ENCODE measurements at regions not wholly inside any gene's neighbourhood (a gene's known extent, or its start where the extent isn't known, plus 50 kb on each side); places are given as distances from the start of the nearest gene placed in this dataset.

DNA sequence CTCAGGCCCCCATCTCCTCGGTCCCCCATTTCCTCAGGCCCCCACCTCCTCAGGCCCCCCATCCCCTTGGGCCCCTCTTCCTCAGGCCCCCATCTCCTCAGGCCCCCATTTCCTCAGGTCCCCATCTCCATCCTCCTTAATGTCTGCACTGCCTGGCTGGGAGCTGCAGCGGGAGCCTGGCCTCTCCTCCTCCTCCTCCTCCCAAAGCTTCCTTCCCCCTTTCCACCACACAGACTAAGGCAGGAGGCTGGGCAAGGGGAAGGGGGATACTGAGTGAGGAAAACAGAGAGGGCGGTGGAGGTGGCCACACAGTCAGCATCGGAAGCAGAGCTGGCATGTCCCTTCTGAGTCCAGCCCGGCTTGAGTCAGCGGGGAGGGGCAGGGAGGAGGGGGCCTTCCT is 122.6 kb upstream of the RPS6KA2 start:
- Mint-ChIP-seq H3K36me3 (ENCODE audit: insufficient read depth in 1 of 3, low read depth in 3 of 3) (no peaks in the 10 kb centered on the region), H3K4me1 (peaks cover 36 to 48% of the 10 kb centered on the region in 2 experiments), H3K27ac (no peak overlapping the region), H3K4me3 (no peak overlapping the region), H3K9me3 (peaks cover 0 to 3% of the 10 kb centered on the region in 2 experiments; a peak in 1 of 5 replicates), H3K27me3 (ENCODE audit: low read depth) (peaks cover 15% of the 10 kb centered on the region)
- H2AK5ac ChIP-seq (ENCODE audit: insufficient read length, low read length): no peak overlapping the region
- TF ChIP-seq, protein P1, sequence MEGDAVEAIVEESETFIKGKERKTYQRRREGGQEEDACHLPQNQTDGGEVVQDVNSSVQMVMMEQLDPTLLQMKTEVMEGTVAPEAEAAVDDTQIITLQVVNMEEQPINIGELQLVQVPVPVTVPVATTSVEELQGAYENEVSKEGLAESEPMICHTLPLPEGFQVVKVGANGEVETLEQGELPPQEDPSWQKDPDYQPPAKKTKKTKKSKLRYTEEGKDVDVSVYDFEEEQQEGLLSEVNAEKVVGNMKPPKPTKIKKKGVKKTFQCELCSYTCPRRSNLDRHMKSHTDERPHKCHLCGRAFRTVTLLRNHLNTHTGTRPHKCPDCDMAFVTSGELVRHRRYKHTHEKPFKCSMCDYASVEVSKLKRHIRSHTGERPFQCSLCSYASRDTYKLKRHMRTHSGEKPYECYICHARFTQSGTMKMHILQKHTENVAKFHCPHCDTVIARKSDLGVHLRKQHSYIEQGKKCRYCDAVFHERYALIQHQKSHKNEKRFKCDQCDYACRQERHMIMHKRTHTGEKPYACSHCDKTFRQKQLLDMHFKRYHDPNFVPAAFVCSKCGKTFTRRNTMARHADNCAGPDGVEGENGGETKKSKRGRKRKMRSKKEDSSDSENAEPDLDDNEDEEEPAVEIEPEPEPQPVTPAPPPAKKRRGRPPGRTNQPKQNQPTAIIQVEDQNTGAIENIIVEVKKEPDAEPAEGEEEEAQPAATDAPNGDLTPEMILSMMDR (conservative IDR thresholded peaks at IDR 0.05): no peak
- no peak overlapping the region for H3K23ac ChIP-seq (ENCODE audit: insufficient read length, low read depth, low read length)
- H3K79me2 ChIP-seq (ENCODE audit: insufficient read depth, low read length): no peaks in the 10 kb centered on the region
- no peaks in the 10 kb centered on the region for H4K20me1 ChIP-seq (ENCODE audit: control insufficient read depth, insufficient read depth, insufficient read length)
- H3K4me1 ChIP-seq (ENCODE audit: insufficient read depth, low read length): peaks cover 3% of the 10 kb centered on the region; the same call in 1 of the 2 replicates
- no CpG with 5 or more reads among the region's 6 CpGs for WGBS (ENCODE audit: extremely low coverage, insufficient read length, low lambda C conversion rate)
- H3K9me3 ChIP-seq (ENCODE audit: control insufficient read depth, low read depth, low read length): no peaks in the 10 kb centered on the region
- no peak overlapping the region for H4K5ac ChIP-seq (ENCODE audit: insufficient read length, low read depth, low read length)
- H3K18ac ChIP-seq (ENCODE audit: insufficient read length, low read depth, low read length): no peak overlapping the region
- no peak overlapping the region for H2BK120ac ChIP-seq (ENCODE audit: low read depth, low read length, poor library complexity, severe bottlenecking)
- H3K14ac ChIP-seq (ENCODE audit: insufficient read depth, low read length): no peak overlapping the region
- H2AFZ ChIP-seq (ENCODE audit: low read length): no peak overlapping the region
- H3K4me2 ChIP-seq (ENCODE audit: insufficient read depth, insufficient read length, low read length): no peak overlapping the region
- no peak overlapping the region for H2BK12ac ChIP-seq (ENCODE audit: insufficient read length, low read depth, low read length)
- H3K27me3 ChIP-seq (ENCODE audit: insufficient read depth, low read length): no peaks in the 10 kb centered on the region
- no peak overlapping the region for H4K91ac ChIP-seq (ENCODE audit: insufficient read length, low read depth, low read length)
- no peak overlapping the region for H2BK15ac ChIP-seq (ENCODE audit: low read depth, low read length)
- H4K8ac ChIP-seq (replicated peaks; ENCODE audit: insufficient read length, low read depth, low read length): no peak overlapping the region
- no peak overlapping the region for H3K9ac ChIP-seq (ENCODE audit: extremely low read depth, insufficient read length, low read length)
- H3T11ph ChIP-seq (ENCODE audit: low read length): no peak overlapping the region
- no peaks in the 10 kb centered on the region for H3K79me1 ChIP-seq (ENCODE audit: insufficient read depth, low read depth, low read length, poor library complexity, severe bottlenecking)
- no peak for DNase-seq
- H3K4ac ChIP-seq (ENCODE audit: low read depth, low read length): no peak overlapping the region
- no peak overlapping the region for H3K56ac ChIP-seq (ENCODE audit: insufficient read length, low read depth, low read length)
- no peak overlapping the region for H2BK20ac ChIP-seq (ENCODE audit: low read depth, low read length, poor library complexity, severe bottlenecking)
- H3K27ac ChIP-seq (ENCODE audit: insufficient read length, low read depth, low read length): no peak overlapping the region
- no peaks in the 10 kb centered on the region for H3K23me2 ChIP-seq (ENCODE audit: insufficient read length, low read depth, low read length, poor library complexity, severe bottlenecking)
- no peak overlapping the region for H2BK5ac ChIP-seq (ENCODE audit: insufficient read length, low read length)

Measured in H9 (cell line).